GM21528 (cell line): ENCODE measurements at regions not wholly inside any gene's neighbourhood (a gene's known extent, or its start where the extent isn't known, plus 50 kb on each side); places are given as distances from the start of the nearest gene placed in this dataset.
"Not testable (repeated sequence)": the region's sequence is repeated elsewhere in the genome, so short reads cannot be mapped to it uniquely, and the experiment has no call there.

Source experiments
- ATAC-seq: cut with Tn5 transposase; IDR thresholded peaks from one replicate; pipeline ENCODE4 v1.9.1; 2021; ENCODE audit warnings: mild to moderate bottlenecking, moderate library complexity; ENCODE audit not compliant: unreplicated experiment, low FRiP score

DNA sequence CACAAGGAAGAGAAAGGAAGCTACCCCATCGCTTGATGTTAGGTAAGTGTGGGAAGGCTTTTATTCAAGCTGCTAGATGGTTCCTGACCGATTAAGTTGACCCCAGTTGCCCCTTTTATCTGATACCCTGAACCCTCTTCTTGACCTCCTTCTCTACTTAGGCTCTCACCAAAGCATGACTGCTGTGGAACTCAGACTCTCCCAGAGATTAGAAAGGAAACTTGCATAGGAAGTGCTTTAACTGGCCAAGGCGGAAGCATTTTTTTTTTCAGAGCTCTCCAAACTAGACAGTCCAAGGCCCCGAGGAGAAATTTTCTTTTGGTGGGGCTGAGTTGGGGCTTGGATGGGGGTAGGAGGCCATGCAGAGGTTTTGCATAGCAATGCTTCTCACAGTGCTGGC lies 101.3 kb upstream of the USP24 start:
- ATAC-seq, result no peak

DNA sequence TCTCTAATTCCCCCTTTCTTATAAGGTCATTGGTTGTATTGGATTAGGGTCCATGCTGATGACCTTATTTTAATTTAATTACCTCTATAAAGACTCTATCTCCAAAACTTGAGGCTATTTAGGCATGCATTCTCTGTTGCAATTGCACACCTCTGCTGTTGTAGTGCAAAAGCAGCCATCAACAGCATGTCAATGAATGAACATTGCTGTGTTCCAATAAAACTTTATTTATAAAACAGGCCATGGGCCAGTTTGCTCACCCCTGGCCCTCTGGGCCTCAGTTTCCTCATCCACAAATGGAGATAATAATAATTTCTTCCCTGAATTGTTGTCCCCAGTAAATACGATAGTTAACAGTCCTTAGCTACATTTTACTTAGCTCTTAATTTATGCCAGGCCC lies 100.4 kb upstream of the USP24 start:
- no peak for ATAC-seq

DNA sequence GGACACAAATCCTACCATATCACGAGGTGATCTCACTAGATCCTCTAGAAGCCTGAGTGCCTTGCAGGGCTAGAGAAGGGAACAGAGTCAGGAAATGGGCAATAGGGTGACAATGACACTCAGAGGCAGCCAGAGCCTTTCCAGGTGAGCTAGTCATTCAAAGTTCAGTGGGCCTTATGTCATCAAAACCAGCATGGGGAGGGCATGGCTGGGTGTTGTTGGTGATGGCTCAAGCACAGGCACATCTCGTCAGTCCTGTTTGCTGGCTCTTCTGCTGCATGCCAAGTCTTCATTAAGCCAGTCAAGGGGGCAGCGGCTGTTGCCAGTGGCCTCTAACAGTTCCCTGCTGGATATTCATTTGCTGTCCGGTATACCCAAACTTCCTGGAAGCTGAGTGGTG lies 99.6 kb upstream of the USP24 start:
- ATAC-seq, result no peak

DNA sequence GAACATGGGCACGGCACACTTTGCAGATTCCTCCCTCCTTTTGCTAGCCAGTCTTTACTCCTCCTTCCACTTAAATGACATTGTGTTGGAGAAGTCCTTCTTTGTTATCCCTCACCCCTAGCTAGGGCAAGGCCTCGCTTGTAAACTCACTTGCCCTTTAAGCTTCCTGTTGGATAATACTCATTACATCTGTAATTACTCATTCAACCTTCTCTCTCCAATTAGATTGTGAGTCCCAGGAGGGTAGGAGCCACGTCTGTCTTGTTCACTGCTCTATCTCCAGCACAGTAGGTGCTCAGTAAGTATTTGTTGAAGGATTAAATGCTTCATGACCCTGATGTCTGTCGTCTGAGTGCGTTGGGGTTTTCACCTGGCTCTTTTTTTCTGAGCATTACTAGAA lies 98.7 kb upstream of the USP24 start:
- no peak for ATAC-seq

DNA sequence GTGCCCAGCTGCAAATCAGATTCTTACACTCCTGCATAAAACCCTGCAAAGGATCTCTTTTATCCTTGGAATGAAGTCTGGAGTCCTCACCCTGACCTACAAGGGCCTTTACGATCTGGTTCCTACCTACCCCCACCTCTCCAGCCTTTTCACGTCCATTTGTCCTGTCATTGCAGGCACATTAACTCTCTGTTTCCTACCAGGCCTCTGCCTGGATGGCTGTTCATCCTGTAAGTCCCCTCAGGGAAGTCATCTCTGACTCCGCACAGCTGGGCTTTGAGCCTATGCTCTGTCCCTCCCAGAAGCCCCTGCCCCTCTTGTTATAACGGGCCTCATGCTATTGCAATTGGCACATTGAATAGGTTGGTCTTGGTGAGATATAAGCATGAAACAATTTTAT lies 96.8 kb upstream of the USP24 start:
- no peak for ATAC-seq

GRCh38 chr1:55311057-55311641 lies 96.0 kb upstream of the USP24 start:
- no peak for ATAC-seq

GRCh38 chr1:55310505-55310971 lies 95.4 kb upstream of the USP24 start:
- no peak for ATAC-seq

DNA sequence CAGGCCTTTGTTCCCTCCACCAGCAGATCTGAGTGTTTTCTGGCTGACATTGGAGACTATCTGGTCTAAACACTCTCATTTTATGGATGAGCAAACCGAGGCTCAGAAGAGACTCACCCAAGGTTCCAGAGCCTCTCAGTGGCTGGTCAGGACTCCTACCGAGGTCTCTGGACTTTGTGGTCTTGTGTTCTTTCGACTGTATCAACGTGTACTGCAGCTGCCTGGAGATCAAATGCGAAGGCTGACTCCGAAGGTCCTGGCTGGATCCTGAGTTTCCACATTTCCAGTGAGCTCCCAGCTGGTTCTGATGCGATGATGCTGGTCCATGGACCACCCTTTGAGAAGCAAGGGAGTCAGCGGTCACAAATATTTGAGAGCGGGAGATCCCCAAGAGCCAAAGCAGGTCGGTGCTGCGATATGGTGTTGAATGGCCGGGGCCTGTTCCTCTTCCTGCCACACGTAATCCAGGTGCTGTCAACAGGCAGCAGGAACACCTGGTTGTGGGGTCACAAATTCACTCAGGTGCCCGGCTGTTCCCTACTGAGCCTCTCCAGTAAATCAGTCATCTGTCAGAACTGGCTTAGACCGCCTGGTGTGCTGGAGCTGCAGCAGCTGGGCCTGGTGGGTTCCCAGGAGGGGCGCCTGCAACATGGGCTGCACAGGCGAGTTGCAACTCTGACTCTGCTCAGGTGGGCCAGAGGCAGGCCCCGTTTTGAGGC lies 94.8 kb upstream of the USP24 start:
- ATAC-seq, result no peak

- ATAC-seq, result no peak
These were observed 93.9 kb upstream of the USP24 start for GRCh38 chr1:55309053-55309452.

- ATAC-seq, result no peak
These were observed 90.6 kb upstream of the USP24 start for GRCh38 chr1:55305735-55306134.

GRCh38 chr1:55304229-55304740 lies 89.1 kb upstream of the USP24 start:
- no peak for ATAC-seq

- ATAC-seq, result no peak
These were observed 87.8 kb upstream of the USP24 start for GRCh38 chr1:55302972-55303371.

- no peak for ATAC-seq
These were observed 86.7 kb upstream of the USP24 start for GRCh38 chr1:55301912-55302311.

- no peak for ATAC-seq
These were observed 85.8 kb upstream of the USP24 start for GRCh38 chr1:55300975-55301374.

GRCh38 chr1:55298167-55298894 lies 83.2 kb upstream of the USP24 start:
- no peak for ATAC-seq

GRCh38 chr1:55296247-55296646 lies 81.1 kb upstream of the USP24 start:
- ATAC-seq, result not testable (repeated sequence)

DNA sequence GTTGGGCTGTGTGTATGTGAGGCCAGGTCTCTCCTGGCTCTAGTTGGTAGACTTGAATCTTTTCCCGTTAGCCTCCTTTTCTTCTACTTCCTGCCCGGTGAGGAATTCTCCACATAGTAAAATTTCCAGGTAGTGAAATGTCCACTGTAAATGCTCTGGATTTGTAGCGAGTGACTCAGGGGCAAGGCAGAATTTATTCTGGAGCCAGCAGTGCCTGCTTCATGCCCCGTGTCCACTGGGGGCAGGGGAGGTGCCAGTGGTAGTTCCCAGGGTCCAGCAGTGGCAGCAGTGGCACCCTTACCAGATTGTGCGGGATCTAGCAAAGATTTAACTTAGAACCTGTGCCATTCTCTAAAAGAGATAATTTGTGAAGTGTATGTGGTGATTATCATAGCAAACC lies 74.5 kb upstream of the USP24 start:
- no peak for ATAC-seq

GRCh38 chr1:55289042-55289441 lies 73.9 kb upstream of the USP24 start:
- ATAC-seq, result no peak

- peak; percentile 77 for ATAC-seq
These were observed 73.1 kb upstream of the USP24 start for GRCh38 chr1:55288245-55288644.

- peak; percentile 50 for ATAC-seq
These were observed 72.6 kb upstream of the USP24 start for GRCh38 chr1:55287723-55288122.

DNA sequence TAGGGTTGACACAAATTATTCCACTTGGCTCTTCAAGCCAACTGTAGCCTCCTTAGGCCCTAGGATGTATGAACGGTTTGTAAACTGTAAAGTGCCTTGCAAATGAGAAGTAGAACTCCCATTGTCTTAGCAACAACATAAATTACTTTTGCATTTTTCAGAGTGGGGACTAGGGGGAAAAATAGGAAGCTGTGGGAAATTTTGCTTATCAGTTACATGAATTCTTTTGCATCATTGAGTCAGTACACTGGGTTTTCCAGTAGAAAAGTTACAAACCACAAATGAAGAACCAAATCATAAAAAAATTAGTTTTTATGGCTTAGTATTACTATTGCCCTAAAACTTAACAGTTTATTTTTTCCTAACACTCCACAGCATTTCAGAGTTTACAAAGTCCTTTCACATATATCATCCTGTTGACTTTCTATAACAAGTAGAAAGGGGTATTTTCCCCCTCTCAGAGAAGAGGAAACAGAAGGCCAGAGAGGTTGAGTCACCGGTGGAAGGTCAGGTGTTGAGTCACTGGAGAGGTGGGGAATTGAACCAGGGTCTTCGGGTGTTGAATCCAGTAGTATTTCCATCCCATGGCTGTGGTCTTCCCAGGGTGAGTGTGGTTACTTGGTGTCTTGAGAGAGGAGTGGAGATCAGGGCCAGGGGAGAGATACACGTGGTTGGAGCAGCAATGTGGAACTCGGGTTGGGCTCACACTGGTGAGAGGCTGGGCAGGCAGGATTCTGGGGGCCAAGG lies 71.9 kb upstream of the USP24 start:
- no peak for ATAC-seq
